AG10803 (cell line): ENCODE measurements at regions not wholly inside any gene's neighbourhood (a gene's known extent, or its start where the extent isn't known, plus 50 kb on each side); places are given as distances from the start of the nearest gene placed in this dataset.
"Not testable (repeated sequence)": the region's sequence is repeated elsewhere in the genome, so short reads cannot be mapped to it uniquely, and the experiment has no call there.

Experiments
- DNase-seq: peaks from one replicate; pipeline ENCODE4 v3.0.0; 2010; ENCODE audit warnings: low read depth
- H3K4me3 ChIP-seq: 2 replicates; pipeline ENCODE4 v1.5.1; 2011; ENCODE audit warnings: mild to moderate bottlenecking, low read length, control low read depth
- CTCF ChIP-seq: conservative IDR thresholded peaks from 2 replicates; pipeline ENCODE4 v1.5.1; 2011; ENCODE audit warnings: mild to moderate bottlenecking, low read length, control low read depth, inconsistent platforms

DNA sequence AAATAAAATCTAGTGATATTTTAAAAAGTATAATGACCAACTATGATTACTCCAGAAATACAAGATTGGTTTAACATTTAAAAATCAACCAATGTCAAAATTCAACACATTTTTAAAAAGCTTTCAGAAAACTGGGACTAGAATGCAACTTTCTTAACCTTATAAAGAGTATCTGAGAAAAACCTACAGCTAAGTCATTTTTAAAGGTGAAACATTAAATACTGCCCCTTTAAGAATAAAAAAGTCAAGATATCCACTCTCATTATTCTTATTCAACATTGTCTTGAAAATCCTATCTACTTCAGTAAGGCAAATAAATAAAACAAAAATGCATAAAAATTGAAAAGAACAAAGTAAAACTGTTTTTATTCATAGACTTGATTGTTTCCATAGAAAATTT, 673.2 kb downstream of the UQCRFS1 start:
- no peak for TF ChIP-seq CTCF
- H3K4me3 ChIP-seq, result no peak overlapping the region
- DNase-seq, result no peak

- not testable (repeated sequence) for DNase-seq, H3K4me3 ChIP-seq
Observed at GRCh38 chr19:28538579-28538978, 674.4 kb downstream of the UQCRFS1 start.

GRCh38 chr19:28537896-28538295, 675.1 kb downstream of the UQCRFS1 start:
- TF ChIP-seq CTCF, result no peak
- no peak for DNase-seq

DNA sequence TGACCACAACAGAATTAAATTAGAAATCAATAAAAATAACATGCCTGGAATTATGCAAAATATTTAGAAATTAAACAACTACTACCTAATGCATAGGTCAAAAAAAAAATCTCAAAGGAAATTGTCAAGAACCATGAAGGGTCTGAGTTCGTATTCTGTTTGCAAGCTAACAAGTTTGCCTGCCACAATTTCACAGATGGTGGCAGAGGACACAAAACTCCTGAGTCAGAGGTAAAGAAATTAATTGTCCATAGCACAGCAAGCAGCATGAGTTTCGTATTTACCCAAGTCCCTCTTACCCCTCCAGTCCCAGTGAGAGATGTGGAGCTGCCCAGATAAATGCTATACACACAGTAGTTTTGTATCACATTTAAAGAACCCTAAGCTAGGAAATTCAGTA, 675.9 kb downstream of the UQCRFS1 start:
- H3K4me3 ChIP-seq, result no peak overlapping the region
- no peak for TF ChIP-seq CTCF
- no peak for DNase-seq

More at GRCh38 chr19:28537896-28538295, 675.1 kb downstream of the UQCRFS1 start:
- no peak overlapping the region for H3K4me3 ChIP-seq

- no peak for DNase-seq
- no peak for TF ChIP-seq CTCF
- no peak overlapping the region for H3K4me3 ChIP-seq
Observed at GRCh38 chr19:28535352-28535775, 677.6 kb downstream of the UQCRFS1 start.

DNA sequence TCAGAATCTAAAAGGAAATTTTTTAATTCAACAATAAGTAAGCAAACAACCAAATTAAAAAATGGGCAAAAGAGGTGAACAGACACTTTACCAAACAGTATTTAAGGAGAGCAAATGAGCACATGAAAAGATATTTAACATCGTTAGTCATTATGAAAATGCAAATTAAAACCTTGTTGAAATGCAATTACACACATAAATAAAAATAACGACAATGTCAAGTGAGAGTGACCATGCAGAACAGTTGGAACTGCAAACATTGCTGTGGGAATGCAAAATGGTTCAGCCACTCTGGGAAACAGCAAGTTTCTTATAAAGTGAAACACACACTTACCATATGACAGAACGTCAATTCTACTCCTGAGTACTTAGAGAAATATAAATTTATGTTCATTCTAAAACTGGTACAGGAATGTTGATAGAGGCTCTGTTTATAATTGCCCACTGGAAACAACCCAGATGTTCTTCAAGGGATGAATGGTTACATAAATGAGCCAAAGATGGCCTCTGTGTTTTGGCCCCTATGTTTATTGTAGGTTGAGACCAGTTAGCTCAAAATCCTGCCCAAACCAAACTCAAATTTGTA, 678.1 kb downstream of the UQCRFS1 start:
- TF ChIP-seq CTCF, result no peak
- no peak overlapping the region for H3K4me3 ChIP-seq
- DNase-seq, result no peak

- TF ChIP-seq CTCF, result no peak
Observed at GRCh38 chr19:28532765-28533341, 680.1 kb downstream of the UQCRFS1 start.

More at GRCh38 chr19:28532765-28533341, 680.1 kb downstream of the UQCRFS1 start:
- no peak overlapping the region for H3K4me3 ChIP-seq
- no peak for DNase-seq
